ENCODE measurements at regions not wholly inside any gene's neighbourhood (a gene's known extent, or its start where the extent isn't known, plus 50 kb on each side); places are given as distances from the start of the nearest gene placed in this dataset.

DNA sequence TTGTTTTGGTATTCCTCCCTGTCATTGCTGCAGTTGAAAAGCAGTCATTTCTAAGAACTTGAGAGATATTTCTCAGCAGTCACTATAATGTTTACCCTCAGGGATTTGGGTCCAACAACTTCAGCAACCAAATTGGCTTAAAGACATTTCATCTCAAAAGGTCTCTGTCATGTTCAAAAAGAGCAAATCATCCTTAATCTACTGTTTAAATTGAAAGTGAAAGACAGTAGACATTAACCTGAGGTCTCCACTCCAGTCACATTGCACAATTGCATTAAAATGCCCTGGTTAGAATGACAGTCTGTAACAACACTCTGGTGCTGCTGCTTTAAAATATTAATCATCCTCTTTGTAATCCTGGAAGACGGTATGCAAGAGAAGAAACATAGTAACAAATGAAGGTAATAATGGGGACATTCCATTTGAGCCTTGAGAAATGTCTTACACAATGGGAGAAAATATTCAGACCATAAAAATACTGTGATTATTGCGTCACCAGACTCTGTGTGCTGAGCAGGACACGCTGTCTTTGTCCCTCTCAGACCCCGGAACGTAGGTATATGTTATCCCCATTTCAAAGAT is 90.2 kb upstream of the UNC5C start (continued):
- TF ChIP-seq, protein P1, sequence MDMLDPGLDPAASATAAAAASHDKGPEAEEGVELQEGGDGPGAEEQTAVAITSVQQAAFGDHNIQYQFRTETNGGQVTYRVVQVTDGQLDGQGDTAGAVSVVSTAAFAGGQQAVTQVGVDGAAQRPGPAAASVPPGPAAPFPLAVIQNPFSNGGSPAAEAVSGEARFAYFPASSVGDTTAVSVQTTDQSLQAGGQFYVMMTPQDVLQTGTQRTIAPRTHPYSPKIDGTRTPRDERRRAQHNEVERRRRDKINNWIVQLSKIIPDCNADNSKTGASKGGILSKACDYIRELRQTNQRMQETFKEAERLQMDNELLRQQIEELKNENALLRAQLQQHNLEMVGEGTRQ (IDR thresholded peaks at IDR 0.05; ENCODE audit: borderline replicate concordance, low read depth, low read length): no peak
- TF ChIP-seq YY1 (IDR thresholded peaks at IDR 0.05; ENCODE audit: low read depth) (no peak), RCOR1 (IDR thresholded peaks at IDR 0.05; ENCODE audit: low read length) (no peak)

DNA sequence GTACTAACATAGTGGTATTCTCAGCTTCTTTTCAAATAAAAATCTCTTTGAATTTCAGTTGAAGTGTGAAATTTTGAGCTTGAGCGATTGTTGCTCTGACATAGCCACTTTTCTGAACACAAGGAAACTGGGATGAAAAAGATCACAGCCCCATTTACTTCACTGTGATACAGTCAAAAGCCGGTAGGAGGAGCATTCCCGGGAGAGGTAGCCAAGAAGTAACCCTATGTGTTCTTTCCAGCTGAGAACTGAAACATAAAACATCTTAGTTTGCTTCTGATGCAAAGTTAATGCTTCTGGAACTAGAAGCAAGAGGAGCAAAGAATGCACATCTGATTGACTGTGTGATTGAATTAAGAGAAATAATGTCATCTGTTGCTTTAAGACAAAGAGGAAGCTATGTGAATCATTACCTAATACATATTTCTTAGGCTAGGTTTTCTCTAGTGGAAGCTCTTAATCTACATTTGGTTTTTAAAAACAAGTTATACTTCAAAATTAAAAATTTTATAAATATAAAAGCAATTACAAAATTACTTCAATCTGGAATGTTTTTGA is 88.3 kb upstream of the UNC5C start:
- no peaks in the 10 kb centered on the region for H3K36me3 ChIP-seq (replicated peaks in 1 of 2; ENCODE audit: control insufficient read depth in 1 of 2, insufficient read depth in 2 of 2, low read length in 1 of 2)
- no peak overlapping the region for H3K9ac ChIP-seq
- no peak overlapping the region for H2AFZ ChIP-seq (ENCODE audit: low read depth)
- DNase-seq: peak; percentile 42
- ChIA-PET POLR2A (no interaction called here), CTCF (interaction anchor here (0.6 to 3.4 kb wide), 19 partner anchors 10 to 1186 kb away, joined by 3 to 29 read pairs (median 3); no protein-coding TSS in a partner anchor)
- H4K20me1 ChIP-seq (ENCODE audit: insufficient read depth): no peaks in the 10 kb centered on the region
- no peak overlapping the region for H3K4me2 ChIP-seq
- H3K9me3 ChIP-seq: no peaks in the 10 kb centered on the region
- H3K4me1 ChIP-seq (ENCODE audit: control insufficient read depth in 1 of 2, insufficient read depth in 2 of 2, low read depth in 1 of 2, low read length in 1 of 2): peaks cover 4 to 5% of the 10 kb centered on the region in 2 experiments; a peak in 2 of 4 replicates
- H3K4me3 ChIP-seq (ENCODE audit: low read depth in 2 of 2, low read length in 1 of 2): peak overlapping the region in 1 of 2 experiments; percentile 30; a peak in 1 of 4 replicates
- no peaks in the 10 kb centered on the region for H3K27me3 ChIP-seq (ENCODE audit: insufficient read depth)
- no peaks in the 10 kb centered on the region for H3K79me2 ChIP-seq (ENCODE audit: insufficient read depth)
- TF ChIP-seq SMC3 (IDR thresholded peaks at IDR 0.05; ENCODE audit: low read depth, low read length): peak; percentile 29
- TF ChIP-seq TAF1 (IDR thresholded peaks at IDR 0.05; ENCODE audit: borderline replicate concordance, low read depth, low read length): no peak
- TF ChIP-seq, protein P2, sequence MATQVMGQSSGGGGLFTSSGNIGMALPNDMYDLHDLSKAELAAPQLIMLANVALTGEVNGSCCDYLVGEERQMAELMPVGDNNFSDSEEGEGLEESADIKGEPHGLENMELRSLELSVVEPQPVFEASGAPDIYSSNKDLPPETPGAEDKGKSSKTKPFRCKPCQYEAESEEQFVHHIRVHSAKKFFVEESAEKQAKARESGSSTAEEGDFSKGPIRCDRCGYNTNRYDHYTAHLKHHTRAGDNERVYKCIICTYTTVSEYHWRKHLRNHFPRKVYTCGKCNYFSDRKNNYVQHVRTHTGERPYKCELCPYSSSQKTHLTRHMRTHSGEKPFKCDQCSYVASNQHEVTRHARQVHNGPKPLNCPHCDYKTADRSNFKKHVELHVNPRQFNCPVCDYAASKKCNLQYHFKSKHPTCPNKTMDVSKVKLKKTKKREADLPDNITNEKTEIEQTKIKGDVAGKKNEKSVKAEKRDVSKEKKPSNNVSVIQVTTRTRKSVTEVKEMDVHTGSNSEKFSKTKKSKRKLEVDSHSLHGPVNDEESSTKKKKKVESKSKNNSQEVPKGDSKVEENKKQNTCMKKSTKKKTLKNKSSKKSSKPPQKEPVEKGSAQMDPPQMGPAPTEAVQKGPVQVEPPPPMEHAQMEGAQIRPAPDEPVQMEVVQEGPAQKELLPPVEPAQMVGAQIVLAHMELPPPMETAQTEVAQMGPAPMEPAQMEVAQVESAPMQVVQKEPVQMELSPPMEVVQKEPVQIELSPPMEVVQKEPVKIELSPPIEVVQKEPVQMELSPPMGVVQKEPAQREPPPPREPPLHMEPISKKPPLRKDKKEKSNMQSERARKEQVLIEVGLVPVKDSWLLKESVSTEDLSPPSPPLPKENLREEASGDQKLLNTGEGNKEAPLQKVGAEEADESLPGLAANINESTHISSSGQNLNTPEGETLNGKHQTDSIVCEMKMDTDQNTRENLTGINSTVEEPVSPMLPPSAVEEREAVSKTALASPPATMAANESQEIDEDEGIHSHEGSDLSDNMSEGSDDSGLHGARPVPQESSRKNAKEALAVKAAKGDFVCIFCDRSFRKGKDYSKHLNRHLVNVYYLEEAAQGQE (IDR thresholded peaks at IDR 0.05; ENCODE audit: low read depth, low read length): no peak
- TF ChIP-seq EP300 (IDR thresholded peaks at IDR 0.05; ENCODE audit: borderline replicate concordance in 1 of 2, low read depth in 1 of 2, low read length in 1 of 2): no peak
- peak; percentile 52 for TF ChIP-seq RAD21 (IDR thresholded peaks at IDR 0.05; ENCODE audit: low read length)
- TF ChIP-seq MXI1 (IDR thresholded peaks at IDR 0.05; ENCODE audit: low read depth, low read length): no peak
- peak; percentile 39 for TF ChIP-seq NFIC (IDR thresholded peaks at IDR 0.05; ENCODE audit: borderline replicate concordance)
- TF ChIP-seq ELF1 (IDR thresholded peaks at IDR 0.05): no peak
- TF ChIP-seq FOXJ3 (CRISPR knock-in tag; IDR thresholded peaks at IDR 0.05): no peak
- peak; percentile 20 for TF ChIP-seq CHD2 (IDR thresholded peaks at IDR 0.05; ENCODE audit: low read length, partially characterized antibody)
- TF ChIP-seq, protein P3, sequence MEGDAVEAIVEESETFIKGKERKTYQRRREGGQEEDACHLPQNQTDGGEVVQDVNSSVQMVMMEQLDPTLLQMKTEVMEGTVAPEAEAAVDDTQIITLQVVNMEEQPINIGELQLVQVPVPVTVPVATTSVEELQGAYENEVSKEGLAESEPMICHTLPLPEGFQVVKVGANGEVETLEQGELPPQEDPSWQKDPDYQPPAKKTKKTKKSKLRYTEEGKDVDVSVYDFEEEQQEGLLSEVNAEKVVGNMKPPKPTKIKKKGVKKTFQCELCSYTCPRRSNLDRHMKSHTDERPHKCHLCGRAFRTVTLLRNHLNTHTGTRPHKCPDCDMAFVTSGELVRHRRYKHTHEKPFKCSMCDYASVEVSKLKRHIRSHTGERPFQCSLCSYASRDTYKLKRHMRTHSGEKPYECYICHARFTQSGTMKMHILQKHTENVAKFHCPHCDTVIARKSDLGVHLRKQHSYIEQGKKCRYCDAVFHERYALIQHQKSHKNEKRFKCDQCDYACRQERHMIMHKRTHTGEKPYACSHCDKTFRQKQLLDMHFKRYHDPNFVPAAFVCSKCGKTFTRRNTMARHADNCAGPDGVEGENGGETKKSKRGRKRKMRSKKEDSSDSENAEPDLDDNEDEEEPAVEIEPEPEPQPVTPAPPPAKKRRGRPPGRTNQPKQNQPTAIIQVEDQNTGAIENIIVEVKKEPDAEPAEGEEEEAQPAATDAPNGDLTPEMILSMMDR (IDR thresholded peaks at IDR 0.05): peak; percentile 65
- no peak for TF ChIP-seq GABPA (IDR thresholded peaks at IDR 0.05; ENCODE audit: low read depth)
- no peaks in the 10 kb centered on the region for H3F3A ChIP-seq (replicated peaks; ENCODE audit: insufficient read depth)
- peak overlapping the region in 1 of 2 experiments; percentile 9; a peak in 1 of 4 replicates for H3K27ac ChIP-seq (ENCODE audit: low read depth in 2 of 2, low read length in 1 of 2)
- 21% methylated on average over 3 of the region's 3 CpGs for WGBS (ENCODE audit: low lambda C conversion rate)
- no peaks in the 10 kb centered on the region for H3K9me2 ChIP-seq

All from SK-N-SH (cell line).